HG03139 (cell line): ENCODE measurements at regions not wholly inside any gene's neighbourhood (a gene's known extent, or its start where the extent isn't known, plus 50 kb on each side); places are given as distances from the start of the nearest gene placed in this dataset.

Experiments used
- ATAC-seq: cut with Tn5 transposase; IDR thresholded peaks from one replicate; pipeline ENCODE4 v1.9.1; 2021; ENCODE audit not compliant: unreplicated experiment

GRCh38 chr13:72384186-72384823 lies 343.1 kb downstream of the MZT1 start:
- ATAC-seq, result no peak

GRCh38 chr13:72383646-72384045 lies 343.8 kb downstream of the MZT1 start:
- ATAC-seq, result no peak

- no peak for ATAC-seq
These were observed 347.8 kb downstream of the MZT1 start for GRCh38 chr13:72379581-72379980.

GRCh38 chr13:72368031-72368430 lies 359.4 kb downstream of the MZT1 start:
- ATAC-seq, result no peak

- no peak for ATAC-seq
These were observed 380.7 kb downstream of the MZT1 start for GRCh38 chr13:72346716-72347115.

- no peak for ATAC-seq
These were observed 385.1 kb downstream of the MZT1 start for GRCh38 chr13:72342364-72342763.

- no peak for ATAC-seq
These were observed 385.5 kb downstream of the MZT1 start for GRCh38 chr13:72341904-72342303.

- ATAC-seq, result no peak
These were observed 409.9 kb downstream of the MZT1 start for GRCh38 chr13:72317346-72318109.

GRCh38 chr13:72316716-72317115 lies 410.7 kb downstream of the MZT1 start:
- no peak for ATAC-seq

GRCh38 chr13:72315312-72315711 lies 412.1 kb downstream of the MZT1 start:
- no peak for ATAC-seq

GRCh38 chr13:72314210-72314609 lies 413.2 kb downstream of the MZT1 start:
- ATAC-seq, result no peak

GRCh38 chr13:72313546-72313945 lies 413.9 kb downstream of the MZT1 start:
- no peak for ATAC-seq

- no peak for ATAC-seq
These were observed 423.3 kb downstream of the MZT1 start for GRCh38 chr13:72303941-72304746.

- ATAC-seq, result no peak
These were observed 429.2 kb upstream of the DACH1 start for GRCh38 chr13:72296246-72296645.

GRCh38 chr13:72295153-72295552 lies 428.1 kb upstream of the DACH1 start:
- no peak for ATAC-seq

- ATAC-seq, result no peak
These were observed 426.2 kb upstream of the DACH1 start for GRCh38 chr13:72293206-72293605.

- no peak for ATAC-seq
These were observed 424.1 kb upstream of the DACH1 start for GRCh38 chr13:72290962-72291681.

- no peak for ATAC-seq
These were observed 419.4 kb upstream of the DACH1 start for GRCh38 chr13:72286421-72286820.

GRCh38 chr13:72284791-72285190 lies 417.8 kb upstream of the DACH1 start:
- ATAC-seq, result no peak

- ATAC-seq, result no peak
These were observed 394.7 kb upstream of the DACH1 start for GRCh38 chr13:72261732-72262131.

- ATAC-seq, result no peak
These were observed 392.5 kb upstream of the DACH1 start for GRCh38 chr13:72259528-72259927.
